ENCODE measurements at regions not wholly inside any gene's neighbourhood (a gene's known extent, or its start where the extent isn't known, plus 50 kb on each side); places are given as distances from the start of the nearest gene placed in this dataset.

DNA sequence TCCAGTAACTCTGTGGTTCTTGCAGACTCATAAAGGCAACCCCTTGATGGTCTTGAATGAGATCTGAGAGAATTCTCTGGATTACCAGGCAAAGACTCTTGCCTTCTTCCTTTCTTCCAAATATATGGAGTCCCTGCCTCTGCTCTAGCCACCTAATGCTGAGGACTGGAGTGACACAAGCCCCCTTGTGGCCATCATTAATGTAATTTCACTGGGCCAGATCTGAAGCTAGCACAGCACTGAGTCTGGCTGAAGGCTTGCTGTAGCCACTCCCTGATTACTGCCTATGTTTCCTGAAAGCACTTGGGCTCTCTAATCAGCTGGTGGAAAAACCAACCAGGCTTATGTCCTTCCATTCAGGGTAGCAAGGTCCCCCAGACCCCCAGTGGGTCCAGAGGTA lies 559.3 kb upstream of the IRAK1BP1 start:
- Histone ChIP-seq H3K36me3 (ENCODE audit: insufficient read depth, low read length) (no peaks in the 10 kb centered on the region), H3K4me1 (ENCODE audit: control insufficient read depth, insufficient read depth, low read length, unreplicated experiment) (no peaks in the 10 kb centered on the region), H2AFZ (ENCODE audit: low read length, unreplicated experiment) (no peak overlapping the region), H3K27ac (ENCODE audit: low read depth, low read length) (no peak overlapping the region), H3K79me2 (ENCODE audit: control insufficient read depth, insufficient read depth, low read length, unreplicated experiment) (no peaks in the 10 kb centered on the region), H3K4me3 (ENCODE audit: low read depth, low read length) (no peak overlapping the region), H3K27me3 (ENCODE audit: insufficient read depth, low read length) (no peaks in the 10 kb centered on the region)

DNA sequence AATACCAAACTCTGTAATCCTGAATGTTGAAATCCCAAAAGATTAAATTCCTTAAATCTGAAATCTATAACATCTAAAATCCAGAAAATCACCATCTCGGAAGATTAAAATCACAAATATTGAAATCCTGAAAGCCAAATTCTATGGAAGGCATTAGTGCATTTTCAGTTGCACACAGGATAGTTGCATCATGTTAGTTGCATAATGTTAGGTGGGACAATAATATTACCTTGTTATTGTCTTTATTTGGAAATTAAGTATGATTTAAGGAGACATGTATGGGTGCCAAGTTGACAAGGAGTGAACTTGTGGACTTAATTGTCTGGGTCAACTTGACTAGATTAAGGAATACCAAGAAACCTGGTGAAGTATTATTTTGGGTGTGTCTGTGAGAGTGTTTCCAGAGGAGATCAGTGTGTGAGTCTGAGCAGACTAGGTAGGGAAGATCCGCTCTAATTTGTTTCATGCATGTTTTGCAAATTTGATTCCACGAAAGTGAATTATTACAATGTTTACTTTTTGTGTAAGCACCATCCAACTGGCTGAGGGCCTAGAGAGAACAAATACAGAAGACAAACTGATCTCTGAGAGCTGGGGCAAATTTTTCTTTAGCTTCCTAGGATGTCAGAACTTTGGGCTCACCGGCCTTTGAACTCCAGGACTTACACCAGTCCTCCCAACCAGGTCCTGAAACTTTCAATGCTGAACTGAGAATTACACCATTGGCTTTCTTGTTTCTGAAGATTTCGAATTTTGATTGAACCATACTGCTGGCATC lies 545.1 kb upstream of the IRAK1BP1 start:
- H3K27me3 ChIP-seq (ENCODE audit: insufficient read depth, low read length) = no peaks in the 10 kb centered on the region
- H3K79me2 ChIP-seq (ENCODE audit: control insufficient read depth, insufficient read depth, low read length, unreplicated experiment) = no peaks in the 10 kb centered on the region
- H3K36me3 ChIP-seq (ENCODE audit: insufficient read depth, low read length) = no peaks in the 10 kb centered on the region
- no peak overlapping the region for H3K4me3 ChIP-seq (ENCODE audit: low read depth, low read length)
- H2AFZ ChIP-seq (ENCODE audit: low read length, unreplicated experiment) = no peak overlapping the region
- no peak overlapping the region for H3K27ac ChIP-seq (ENCODE audit: low read depth, low read length)
- H3K4me1 ChIP-seq (ENCODE audit: control insufficient read depth, insufficient read depth, low read length, unreplicated experiment) = no peaks in the 10 kb centered on the region

DNA sequence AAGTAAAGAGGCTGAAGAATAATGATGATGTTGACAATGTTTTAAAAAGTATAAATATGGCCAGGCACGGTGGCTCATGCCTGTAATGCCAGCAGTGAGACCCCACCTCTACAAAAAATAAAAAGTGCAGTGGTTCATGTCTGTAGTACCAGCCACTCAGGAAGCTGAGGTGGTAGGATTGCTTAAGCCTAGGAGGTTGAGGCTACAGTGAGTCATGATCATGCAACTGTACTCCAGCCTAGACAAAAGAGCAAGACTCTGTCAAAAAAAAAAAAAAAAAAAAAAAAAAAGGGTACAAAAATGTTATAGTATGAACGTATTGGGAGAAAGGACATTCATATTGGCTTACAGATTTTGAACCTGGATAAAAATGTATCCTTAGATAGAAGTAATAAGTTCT lies 543.1 kb upstream of the IRAK1BP1 start:
- no peak overlapping the region for H3K4me3 ChIP-seq (ENCODE audit: low read depth, low read length)
- H3K4me1 ChIP-seq (ENCODE audit: control insufficient read depth, insufficient read depth, low read length, unreplicated experiment) = no peaks in the 10 kb centered on the region
- H3K27ac ChIP-seq (ENCODE audit: low read depth, low read length) = no peak overlapping the region
- no peaks in the 10 kb centered on the region for H3K27me3 ChIP-seq (ENCODE audit: insufficient read depth, low read length)
- H2AFZ ChIP-seq (ENCODE audit: low read length, unreplicated experiment) = no peak overlapping the region
- no peaks in the 10 kb centered on the region for H3K36me3 ChIP-seq (ENCODE audit: insufficient read depth, low read length)
- H3K79me2 ChIP-seq (ENCODE audit: control insufficient read depth, insufficient read depth, low read length, unreplicated experiment) = no peaks in the 10 kb centered on the region

DNA sequence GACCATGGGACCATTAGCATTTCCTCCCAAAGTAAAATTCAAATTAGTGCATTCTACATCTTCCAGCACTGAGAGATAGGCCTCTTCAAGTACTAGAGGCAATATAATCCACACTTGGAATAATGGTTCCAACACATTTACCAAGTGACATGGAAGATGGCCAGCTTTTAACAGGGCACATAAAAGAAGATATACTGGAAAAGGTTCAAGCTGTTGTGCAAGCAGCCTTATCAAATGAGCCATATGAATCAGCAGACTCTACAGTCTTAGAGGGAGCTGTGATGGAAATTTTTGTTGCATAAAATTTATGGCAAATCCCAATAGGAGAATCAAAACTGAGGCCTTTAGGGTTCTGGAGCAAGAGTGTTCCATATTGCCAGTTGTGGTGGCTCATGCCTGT lies 526.6 kb upstream of the IRAK1BP1 start:
- Histone ChIP-seq H3K27ac (ENCODE audit: low read depth, low read length) (no peak overlapping the region), H3K79me2 (ENCODE audit: control insufficient read depth, insufficient read depth, low read length, unreplicated experiment) (no peaks in the 10 kb centered on the region), H3K27me3 (ENCODE audit: insufficient read depth, low read length) (no peaks in the 10 kb centered on the region), H2AFZ (ENCODE audit: low read length, unreplicated experiment) (no peak overlapping the region), H3K36me3 (ENCODE audit: insufficient read depth, low read length) (no peaks in the 10 kb centered on the region), H3K4me3 (ENCODE audit: low read depth, low read length) (no peak overlapping the region), H3K4me1 (ENCODE audit: control insufficient read depth, insufficient read depth, low read length, unreplicated experiment) (no peaks in the 10 kb centered on the region)

DNA sequence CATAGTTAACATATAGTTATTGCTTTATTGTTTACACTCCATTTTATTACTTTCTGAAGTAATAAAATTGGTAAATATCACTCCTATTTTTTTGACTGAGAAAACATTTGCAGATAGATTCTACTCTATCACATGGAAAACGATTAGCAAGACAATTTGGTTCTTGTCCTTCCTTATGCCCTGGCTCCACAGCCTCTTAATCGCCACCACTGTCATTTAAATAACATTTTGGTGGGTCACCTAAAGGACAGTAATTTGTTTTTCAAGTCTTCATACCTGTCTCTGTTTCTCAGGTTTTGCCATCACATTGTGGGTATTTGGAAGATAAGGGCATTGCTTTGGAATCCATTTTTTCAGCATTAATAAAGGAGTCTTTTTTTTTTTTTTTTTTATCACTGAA lies 521.5 kb upstream of the IRAK1BP1 start:
- H3K36me3 ChIP-seq (ENCODE audit: insufficient read depth, low read length) = no peaks in the 10 kb centered on the region
- no peaks in the 10 kb centered on the region for H3K4me1 ChIP-seq (ENCODE audit: control insufficient read depth, insufficient read depth, low read length, unreplicated experiment)
- no peak overlapping the region for H3K27ac ChIP-seq (ENCODE audit: low read depth, low read length)
- no peak overlapping the region for H2AFZ ChIP-seq (ENCODE audit: low read length, unreplicated experiment)
- H3K4me3 ChIP-seq (ENCODE audit: low read depth, low read length) = no peak overlapping the region
- no peaks in the 10 kb centered on the region for H3K79me2 ChIP-seq (ENCODE audit: control insufficient read depth, insufficient read depth, low read length, unreplicated experiment)
- H3K27me3 ChIP-seq (ENCODE audit: insufficient read depth, low read length) = no peaks in the 10 kb centered on the region

DNA sequence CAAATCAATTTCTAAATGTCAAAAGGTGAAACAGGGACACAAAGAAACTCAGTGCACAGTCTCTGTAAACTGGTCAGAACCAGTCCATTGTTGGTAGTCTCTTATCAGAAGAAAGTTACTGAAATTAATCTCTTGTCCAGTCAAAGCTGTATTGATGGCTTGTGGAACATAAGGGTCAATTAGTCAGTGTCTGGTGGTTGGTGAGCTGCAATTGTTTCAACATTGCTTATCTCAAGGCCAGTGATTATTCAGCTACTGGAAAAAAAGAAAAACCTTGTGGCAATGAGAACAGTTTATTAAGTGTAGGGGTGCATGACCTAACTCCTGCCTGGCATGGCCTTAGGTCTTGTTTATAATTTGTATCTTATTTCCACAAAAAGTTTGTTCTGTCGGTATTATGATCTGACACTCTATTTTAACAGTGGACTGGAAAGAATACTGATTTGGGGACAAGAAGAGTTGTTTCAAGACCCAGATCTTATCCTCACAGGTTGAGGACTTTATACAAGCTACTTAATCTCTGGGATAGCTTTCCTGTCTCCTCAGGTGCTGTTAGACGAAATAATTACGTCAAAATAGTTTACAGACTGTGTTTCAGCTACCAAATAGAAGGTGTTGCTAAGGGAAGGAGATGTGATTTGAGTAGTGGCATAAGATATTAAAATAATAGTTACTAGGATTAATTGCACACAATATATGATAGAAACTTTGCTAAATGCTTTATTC lies 520.0 kb upstream of the IRAK1BP1 start:
- Histone ChIP-seq H3K27me3 (ENCODE audit: insufficient read depth, low read length) (no peaks in the 10 kb centered on the region), H3K27ac (ENCODE audit: low read depth, low read length) (no peak overlapping the region), H3K4me3 (ENCODE audit: low read depth, low read length) (no peak overlapping the region), H3K36me3 (ENCODE audit: insufficient read depth, low read length) (no peaks in the 10 kb centered on the region), H2AFZ (ENCODE audit: low read length, unreplicated experiment) (no peak overlapping the region), H3K4me1 (ENCODE audit: control insufficient read depth, insufficient read depth, low read length, unreplicated experiment) (no peaks in the 10 kb centered on the region), H3K79me2 (ENCODE audit: control insufficient read depth, insufficient read depth, low read length, unreplicated experiment) (no peaks in the 10 kb centered on the region)

DNA sequence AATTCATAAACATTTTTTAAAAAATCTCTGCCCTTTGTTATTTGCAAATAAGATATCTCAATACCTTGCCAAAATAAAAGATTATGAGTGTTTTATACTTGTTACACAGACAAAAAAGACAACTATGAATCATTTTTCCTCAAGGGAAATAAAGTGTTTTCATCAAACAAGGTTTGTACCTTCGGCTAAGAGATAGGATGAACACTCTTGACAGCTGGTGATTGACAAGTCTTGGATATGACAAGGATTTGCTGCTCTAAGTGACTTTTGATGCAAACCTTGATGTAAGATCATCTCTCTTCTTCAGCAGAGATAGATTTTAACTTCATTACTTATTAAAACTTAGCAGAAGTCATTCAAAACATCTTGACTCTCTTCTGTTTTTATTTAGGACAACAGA lies 514.3 kb upstream of the IRAK1BP1 start:
- H3K4me1 ChIP-seq (ENCODE audit: control insufficient read depth, insufficient read depth, low read length, unreplicated experiment) = no peaks in the 10 kb centered on the region
- H3K27me3 ChIP-seq (ENCODE audit: insufficient read depth, low read length) = no peaks in the 10 kb centered on the region
- no peaks in the 10 kb centered on the region for H3K36me3 ChIP-seq (ENCODE audit: insufficient read depth, low read length)
- H3K4me3 ChIP-seq (ENCODE audit: low read depth, low read length) = no peak overlapping the region
- no peaks in the 10 kb centered on the region for H3K79me2 ChIP-seq (ENCODE audit: control insufficient read depth, insufficient read depth, low read length, unreplicated experiment)
- H2AFZ ChIP-seq (ENCODE audit: low read length, unreplicated experiment) = no peak overlapping the region
- no peak overlapping the region for H3K27ac ChIP-seq (ENCODE audit: low read depth, low read length)

DNA sequence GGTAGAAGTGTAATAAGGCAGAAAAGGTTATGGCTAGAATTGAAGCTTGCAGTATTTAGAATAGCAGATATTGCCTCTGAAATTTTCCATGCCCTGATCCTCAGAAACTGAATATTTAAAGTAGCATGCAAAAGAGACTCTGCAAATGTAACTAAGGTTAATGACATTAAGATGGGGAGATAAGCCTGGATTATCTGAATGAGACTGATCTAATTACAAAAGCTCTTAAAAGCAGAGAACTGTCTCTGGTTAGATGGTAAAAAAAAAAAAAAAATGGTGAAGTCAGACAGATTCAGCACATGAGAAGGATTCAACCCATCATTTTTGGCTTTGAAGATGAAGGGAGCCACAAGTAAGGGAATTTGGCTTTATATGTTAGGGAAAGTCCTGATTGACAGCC lies 503.7 kb upstream of the IRAK1BP1 start:
- Histone ChIP-seq H2AFZ (ENCODE audit: low read length, unreplicated experiment) (no peak overlapping the region), H3K27ac (ENCODE audit: low read depth, low read length) (no peak overlapping the region), H3K4me1 (ENCODE audit: control insufficient read depth, insufficient read depth, low read length, unreplicated experiment) (no peaks in the 10 kb centered on the region), H3K79me2 (ENCODE audit: control insufficient read depth, insufficient read depth, low read length, unreplicated experiment) (no peaks in the 10 kb centered on the region), H3K27me3 (ENCODE audit: insufficient read depth, low read length) (no peaks in the 10 kb centered on the region), H3K4me3 (ENCODE audit: low read depth, low read length) (no peak overlapping the region), H3K36me3 (ENCODE audit: insufficient read depth, low read length) (no peaks in the 10 kb centered on the region)

DNA sequence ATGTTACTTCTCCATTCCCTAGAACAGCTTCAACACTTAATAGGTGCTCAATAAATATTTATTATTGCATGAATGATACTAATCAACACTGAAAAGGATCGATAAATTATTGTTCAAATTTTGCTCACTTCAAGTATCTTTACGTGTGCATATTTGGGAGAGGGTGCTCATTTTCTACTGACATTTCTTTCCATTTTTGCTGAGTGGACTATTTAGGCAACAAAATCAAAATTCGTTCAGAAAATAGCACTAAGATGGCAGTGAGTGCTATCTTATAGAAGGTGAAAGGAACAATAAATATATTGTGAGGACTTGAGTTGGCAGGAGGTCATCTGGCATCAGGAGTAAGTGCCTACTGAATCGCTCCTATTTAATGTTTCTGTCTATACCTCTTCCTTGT lies 501.9 kb upstream of the IRAK1BP1 start:
- Histone ChIP-seq H3K79me2 (ENCODE audit: control insufficient read depth, insufficient read depth, low read length, unreplicated experiment) (no peaks in the 10 kb centered on the region), H2AFZ (ENCODE audit: low read length, unreplicated experiment) (no peak overlapping the region), H3K4me1 (ENCODE audit: control insufficient read depth, insufficient read depth, low read length, unreplicated experiment) (no peaks in the 10 kb centered on the region), H3K27me3 (ENCODE audit: insufficient read depth, low read length) (no peaks in the 10 kb centered on the region), H3K36me3 (ENCODE audit: insufficient read depth, low read length) (no peaks in the 10 kb centered on the region), H3K27ac (ENCODE audit: low read depth, low read length) (no peak overlapping the region), H3K4me3 (ENCODE audit: low read depth, low read length) (no peak overlapping the region)

DNA sequence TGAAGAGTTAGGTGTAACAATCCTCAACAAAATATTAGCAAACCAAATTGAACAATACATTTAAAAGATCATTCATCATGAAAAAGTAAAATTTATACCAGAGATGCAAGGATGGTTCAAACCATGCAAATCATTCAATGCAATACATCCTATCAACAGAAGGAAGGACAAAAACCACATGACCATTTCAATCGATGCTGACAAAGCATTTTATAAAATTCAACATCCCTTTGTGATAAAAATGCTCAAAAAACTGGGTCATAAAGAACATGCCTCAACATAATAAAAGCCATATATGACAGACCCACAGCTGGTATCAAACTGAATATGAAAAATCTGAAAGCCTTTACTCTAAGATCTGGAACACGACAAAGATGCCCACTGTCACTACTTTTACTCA lies 490.3 kb upstream of the IRAK1BP1 start:
- Histone ChIP-seq H3K4me1 (ENCODE audit: control insufficient read depth, insufficient read depth, low read length, unreplicated experiment) (no peaks in the 10 kb centered on the region), H3K79me2 (ENCODE audit: control insufficient read depth, insufficient read depth, low read length, unreplicated experiment) (no peaks in the 10 kb centered on the region), H3K4me3 (ENCODE audit: low read depth, low read length) (no peak overlapping the region), H2AFZ (ENCODE audit: low read length, unreplicated experiment) (no peak overlapping the region), H3K27ac (ENCODE audit: low read depth, low read length) (no peak overlapping the region), H3K36me3 (ENCODE audit: insufficient read depth, low read length) (no peaks in the 10 kb centered on the region), H3K27me3 (ENCODE audit: insufficient read depth, low read length) (no peaks in the 10 kb centered on the region)

DNA sequence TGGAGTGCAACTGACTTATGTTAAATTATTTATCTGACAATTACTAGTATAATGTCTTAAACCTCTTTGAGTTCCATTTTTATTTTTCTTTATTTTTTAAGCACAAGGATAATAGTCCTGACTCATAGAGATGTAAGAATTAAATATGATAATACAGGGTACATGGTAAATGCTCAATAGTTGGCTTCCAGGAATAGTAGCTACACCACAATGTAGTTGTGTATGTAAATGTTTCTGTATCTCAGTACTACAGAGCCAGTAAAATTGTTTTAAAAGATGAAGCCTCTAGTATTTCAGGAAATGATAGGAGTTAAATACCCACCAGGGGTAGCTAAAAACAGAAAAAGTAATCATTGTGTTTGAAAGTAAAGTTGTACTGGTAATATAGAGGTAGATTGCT lies 487.4 kb upstream of the IRAK1BP1 start:
- no peak overlapping the region for H3K27ac ChIP-seq (ENCODE audit: low read depth, low read length)
- no peaks in the 10 kb centered on the region for H3K27me3 ChIP-seq (ENCODE audit: insufficient read depth, low read length)
- H3K4me3 ChIP-seq (ENCODE audit: low read depth, low read length) = no peak overlapping the region
- no peaks in the 10 kb centered on the region for H3K79me2 ChIP-seq (ENCODE audit: control insufficient read depth, insufficient read depth, low read length, unreplicated experiment)
- no peaks in the 10 kb centered on the region for H3K4me1 ChIP-seq (ENCODE audit: control insufficient read depth, insufficient read depth, low read length, unreplicated experiment)
- no peak overlapping the region for H2AFZ ChIP-seq (ENCODE audit: low read length, unreplicated experiment)
- no peaks in the 10 kb centered on the region for H3K36me3 ChIP-seq (ENCODE audit: insufficient read depth, low read length)
